ENCODE measurements at regions not wholly inside any gene's neighbourhood (a gene's known extent, or its start where the extent isn't known, plus 50 kb on each side); places are given as distances from the start of the nearest gene placed in this dataset.

DNA sequence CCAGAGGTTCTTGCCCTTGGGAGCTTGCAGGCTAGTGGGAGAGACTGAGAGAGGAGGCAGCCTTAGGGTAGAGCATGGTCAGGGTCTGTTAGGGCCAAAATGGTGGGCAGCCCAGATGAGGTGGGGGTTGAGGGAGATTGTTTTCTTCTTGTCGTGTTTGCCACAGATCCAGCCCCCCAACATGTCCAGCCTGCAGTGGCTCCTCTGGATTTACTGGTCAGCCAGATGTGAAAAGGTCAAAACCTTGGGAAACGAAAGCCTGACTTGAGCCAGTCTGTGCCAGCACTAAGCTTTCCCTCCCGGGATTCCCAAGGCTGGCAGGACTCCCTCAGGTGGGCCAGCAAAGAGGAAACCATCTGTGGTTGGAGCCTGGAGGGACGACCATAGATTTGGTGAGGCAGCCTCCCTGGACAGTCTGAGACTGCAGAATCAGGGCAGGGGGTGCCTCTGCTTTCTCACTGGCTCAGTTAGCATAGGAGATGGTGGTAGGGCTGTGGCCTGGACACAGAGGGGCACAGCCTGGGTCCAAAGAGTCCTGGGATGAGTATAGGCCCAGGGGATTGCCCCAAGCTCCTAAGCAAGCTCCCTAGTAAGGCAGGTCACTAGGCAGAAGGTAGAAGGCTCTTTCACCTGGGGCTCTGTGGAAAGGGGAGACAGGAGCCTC lies 51.2 kb upstream of the PRR23C start:
- no peak for DNase-seq
- intact Hi-C loops (cut with DNase I), result no loop called here

DNA sequence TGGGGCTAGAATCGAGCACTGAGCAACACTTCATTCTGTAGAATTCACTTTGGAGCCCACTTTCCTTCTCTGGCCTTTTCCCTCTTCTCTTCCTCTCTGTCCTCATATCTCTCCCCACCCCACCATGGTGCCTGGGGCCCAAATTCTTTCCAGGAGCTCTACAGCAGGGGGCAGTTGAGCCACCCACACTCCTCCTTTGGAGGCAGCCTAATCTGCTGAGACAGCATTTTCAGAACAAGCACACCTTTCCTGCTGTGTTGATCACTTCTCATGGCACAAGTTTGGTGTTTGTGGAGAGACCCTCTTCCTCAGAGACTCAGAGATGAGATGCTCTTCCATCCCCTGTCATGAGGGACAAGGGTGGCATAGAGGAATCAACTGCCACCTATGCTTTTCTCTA lies 52.0 kb upstream of the PRR23C start:
- no peak for DNase-seq
- intact Hi-C loops (cut with DNase I), result no loop called here

DNA sequence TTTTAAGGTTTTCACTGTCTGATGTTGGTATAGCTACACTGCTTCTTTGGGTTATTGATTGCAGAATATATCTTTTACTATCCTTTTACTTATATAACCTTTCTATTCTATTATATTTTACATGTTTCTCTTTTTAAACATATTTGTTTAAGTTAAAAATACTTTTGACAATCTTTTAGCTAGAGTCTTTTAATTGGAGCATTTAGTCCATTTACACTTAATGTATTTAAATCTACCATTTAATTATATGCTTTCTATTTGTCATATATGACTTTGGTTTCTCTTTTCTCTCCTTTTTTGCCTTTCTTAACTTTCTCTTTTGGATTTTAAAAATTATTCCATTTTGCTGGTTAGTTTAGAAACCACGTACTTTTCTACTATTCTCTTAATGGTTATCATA lies 53.7 kb upstream of the PRR23C start:
- DNase-seq, result no peak
- intact Hi-C loops (cut with DNase I), result no loop called here

DNA sequence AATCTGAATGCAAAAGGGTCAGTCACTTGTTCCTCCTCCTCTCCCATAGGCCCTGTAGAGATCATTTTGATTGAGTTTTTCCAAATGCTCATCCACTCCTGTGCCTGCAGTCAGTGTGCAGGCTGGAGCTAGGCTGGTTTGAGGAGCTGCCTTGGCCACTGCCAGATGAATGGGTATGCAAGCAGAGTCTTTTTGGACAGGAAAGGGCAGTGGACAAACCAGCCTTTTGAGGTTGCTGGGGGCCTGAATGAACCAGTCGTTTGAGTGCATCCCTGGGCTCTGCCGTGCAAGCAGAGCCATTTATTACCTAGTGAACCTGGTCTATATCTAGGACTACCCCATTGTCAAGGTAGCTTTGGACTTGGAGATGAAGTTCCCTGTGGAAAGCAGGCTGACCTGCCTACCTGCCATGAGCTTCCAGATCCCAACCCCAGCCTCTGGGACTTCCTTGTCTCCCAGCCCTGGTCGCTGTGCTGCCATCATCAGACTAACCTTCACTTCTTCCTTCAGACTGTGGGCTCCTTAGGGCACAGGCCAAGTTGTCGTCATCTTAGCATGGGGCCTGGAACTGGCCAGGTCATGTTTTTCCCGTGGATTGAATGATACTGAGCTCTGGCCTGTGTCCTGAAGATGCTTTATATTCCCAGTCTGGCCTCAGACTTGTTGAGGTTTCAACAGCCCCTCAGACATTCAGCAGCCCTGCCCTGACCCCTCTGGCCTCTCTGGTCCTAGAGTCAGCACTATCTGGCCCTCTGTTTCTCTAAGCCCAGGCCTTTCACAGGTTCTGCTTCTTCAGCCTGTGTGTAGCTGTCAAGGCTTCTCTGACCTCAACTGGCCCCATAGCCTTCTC lies 55.5 kb upstream of the PRR23C start:
- DNase-seq, result no peak
- intact Hi-C loops (cut with DNase I), result no loop called here

DNA sequence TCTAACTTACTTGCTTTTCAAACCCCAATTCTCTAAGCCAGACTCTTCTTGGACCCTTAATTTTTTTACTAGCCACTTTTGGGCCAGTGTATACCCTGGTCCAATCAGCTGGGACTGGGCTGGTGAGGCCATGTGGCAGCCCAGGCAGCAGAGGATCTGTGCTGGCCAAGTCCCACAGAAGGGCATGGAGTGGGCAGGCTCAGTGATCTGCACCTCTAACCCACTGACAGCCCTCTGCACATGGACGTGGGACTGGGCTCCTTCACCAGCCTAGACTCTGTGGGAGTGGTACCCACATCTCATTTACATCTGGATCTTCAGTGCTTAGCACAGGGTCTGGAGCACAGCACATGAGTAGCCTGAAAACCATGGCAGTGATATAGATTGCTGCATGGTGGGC lies 56.1 kb upstream of the PRR23C start:
- DNase-seq, result no peak
- intact Hi-C loops (cut with DNase I), result no loop called here

DNA sequence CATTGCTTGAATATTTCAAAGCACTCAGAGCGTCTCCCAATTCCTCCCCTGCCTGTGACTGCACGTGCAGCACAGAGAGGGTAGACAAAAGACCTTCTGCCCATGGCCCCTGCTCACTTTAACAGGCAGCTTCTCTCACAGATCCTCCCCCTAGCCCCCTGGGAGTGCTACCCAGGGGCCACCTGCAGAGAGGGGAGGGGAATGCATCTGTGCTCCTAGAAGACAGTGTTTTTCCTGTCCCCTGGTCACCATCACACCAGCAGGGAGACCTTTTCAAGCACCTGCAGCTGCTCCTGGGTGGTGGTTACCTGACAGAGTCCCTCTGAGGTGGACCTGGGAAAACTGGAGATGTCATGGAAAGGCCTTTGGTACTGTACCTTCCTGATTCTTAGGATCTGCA lies 56.7 kb upstream of the PRR23C start:
- intact Hi-C loops (cut with DNase I), result no loop called here
- peak in 1 of 42 donors; percentile 13 for DNase-seq

DNA sequence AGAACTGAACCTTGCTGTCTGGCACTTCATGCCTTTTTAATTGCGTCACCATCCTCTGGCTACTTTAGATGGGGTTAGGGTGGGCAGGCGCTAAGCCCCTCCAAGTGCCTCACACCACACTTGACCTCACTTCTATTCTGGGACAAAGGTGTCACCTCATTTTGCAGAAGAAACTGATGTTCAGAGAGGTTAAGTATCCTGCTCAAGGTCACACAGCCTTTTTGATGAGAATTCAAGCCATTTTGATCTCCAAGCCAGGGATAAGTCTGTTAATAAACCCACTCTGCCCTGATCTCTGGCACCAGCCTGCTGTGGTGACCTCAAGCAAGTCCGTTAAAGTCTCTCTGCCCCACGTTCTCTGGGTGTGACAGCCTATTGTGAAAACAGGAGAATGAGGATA lies 58.8 kb upstream of the PRR23C start:
- no peak for DNase-seq
- intact Hi-C loops (cut with DNase I), result no loop called here

DNA sequence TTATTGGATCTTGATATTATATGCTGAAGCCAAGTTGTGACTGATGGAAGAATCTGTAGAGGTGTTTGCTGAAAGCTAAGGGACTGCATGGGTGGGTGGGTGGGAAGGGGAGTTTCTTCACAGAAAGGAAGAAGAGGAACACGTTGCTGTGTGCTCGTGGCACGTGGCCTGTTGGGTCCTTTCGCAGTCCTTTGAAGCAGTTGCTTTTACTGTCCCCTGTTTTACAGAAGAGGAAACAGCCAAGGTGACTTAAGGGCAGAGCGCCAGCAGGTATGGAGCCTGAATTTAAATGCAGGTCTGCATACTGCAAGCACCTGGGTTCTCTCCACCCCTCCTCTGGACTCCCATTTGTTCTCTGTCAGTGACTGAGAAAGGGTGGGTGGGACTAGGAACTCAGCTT lies 59.4 kb upstream of the PRR23C start:
- intact Hi-C loops (cut with DNase I), result no loop called here
- DNase-seq, result no peak

DNA sequence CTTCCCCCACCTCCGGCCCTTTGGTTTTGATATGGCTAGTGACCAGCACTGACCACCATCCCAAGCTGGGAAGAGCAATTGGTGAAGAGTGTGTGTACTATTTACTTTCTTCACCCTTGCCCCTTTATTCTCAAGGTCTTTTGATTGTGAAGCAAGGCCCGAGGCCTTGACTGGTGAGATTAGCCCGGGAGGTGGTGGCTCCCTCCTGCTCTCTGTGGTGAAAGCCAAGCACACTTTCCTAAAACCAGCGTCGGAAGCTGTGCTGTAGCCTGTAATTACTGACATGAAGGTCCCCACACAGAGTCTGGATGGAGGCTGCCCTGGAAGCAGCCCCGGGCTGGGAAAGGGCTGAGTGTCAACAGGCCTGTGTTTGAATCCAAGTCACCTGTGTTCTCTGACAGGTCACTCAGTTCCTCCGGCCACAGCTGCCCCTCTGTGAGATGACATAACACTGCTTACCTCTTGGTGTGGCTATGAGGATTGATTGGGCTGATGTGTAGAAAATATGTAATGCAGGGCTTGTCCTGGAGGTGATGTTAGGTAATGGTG lies 60.5 kb upstream of the PRR23C start:
- intact Hi-C loops (cut with DNase I), result no loop called here

DNA sequence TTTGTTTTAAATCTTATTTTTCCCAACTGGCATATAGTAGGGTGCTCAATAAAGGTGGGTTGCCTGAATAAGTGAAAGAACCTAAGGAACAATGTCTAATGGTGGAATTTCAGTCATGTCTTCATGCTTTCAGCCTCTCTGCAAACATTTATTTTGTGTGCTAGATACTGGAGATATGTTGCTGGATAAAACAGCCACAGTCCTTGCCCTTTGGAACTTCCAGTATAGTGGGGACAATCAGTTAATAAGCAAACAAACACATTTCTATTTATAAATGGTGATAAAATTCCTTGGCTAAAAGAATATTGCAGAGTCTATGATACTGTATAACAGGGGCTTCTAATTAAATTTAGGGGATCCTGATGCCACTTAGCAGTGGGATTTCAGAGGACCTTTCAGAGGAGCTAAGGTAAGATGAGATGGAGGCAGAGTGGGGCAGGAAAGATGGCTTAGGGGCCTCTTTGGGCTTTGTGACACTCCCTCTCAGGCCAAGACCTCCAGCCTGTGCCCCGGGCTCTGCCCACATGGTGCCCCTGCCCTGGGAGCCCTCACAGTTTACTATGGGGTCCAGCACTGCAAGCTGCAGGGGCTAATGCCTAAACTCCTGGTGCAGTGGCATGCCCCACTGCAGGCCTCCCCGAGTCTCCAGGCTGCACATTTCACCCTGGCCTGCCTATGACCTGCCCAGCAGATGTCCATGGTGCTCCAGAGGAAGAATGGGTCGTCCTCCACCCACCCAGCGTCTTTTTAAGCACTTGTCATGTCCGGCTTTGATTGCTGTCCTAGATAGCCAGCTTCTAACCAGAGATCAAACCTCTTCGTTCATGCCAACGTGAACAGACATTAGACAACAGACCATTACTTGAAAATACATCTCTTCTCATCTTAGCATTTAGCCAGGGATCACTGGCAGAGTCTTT lies 61.6 kb upstream of the PRR23C start:
- DNase-seq, result peak in 3 of 42 donors; percentile 17 to 26 (median 24)
- intact Hi-C loops (cut with DNase I), result no loop called here

More for the DNA sequence above, 60.5 kb upstream of the PRR23C start:
- DNase-seq, result peak in 2 of 42 donors; percentile 25 to 34

DNA sequence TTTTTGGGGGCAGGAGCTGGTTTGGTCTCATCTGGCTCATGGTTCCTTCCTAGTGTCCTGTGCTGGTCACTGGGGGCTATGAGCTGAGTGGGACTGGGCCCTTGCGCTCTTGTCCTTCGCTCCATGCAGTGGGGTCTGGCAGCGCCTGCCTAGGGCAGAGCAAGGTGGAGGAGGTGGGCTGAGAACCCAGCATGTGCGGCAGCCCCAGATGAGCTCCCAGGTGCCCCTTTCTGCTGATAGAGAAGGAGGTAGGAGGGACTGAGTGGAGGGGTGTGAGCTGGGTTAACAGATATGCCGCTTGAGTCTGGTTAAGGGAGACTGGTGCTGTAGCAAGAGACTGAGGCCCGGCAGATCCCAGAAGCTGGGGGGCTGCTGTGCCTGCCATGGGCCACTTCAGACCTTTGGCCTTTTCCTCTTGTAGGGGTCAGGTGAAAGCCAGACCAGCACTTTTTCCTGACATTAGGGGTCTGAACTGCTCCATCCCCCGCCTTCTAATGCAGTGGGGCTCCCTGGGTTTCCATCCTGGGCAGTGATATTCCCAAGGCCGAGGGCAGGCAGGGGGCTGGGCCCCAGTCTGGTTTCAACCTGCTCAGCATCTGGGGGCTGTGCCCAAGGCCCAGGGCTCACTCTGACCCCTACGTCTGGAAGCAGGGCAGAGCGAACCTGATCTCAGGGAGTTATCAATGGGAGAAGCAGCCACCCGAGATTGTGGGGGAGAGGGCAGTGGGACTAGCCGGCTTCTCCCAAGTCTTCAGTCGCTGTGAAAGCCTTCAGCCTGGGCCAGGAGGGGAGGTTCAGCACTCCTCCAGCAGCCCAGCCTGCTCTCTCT lies 62.9 kb upstream of the PRR23C start:
- DNase-seq, result peak in 3 of 42 donors; percentile 12 to 34 (median 18)
- intact Hi-C loops (cut with DNase I), result no loop called here

DNA sequence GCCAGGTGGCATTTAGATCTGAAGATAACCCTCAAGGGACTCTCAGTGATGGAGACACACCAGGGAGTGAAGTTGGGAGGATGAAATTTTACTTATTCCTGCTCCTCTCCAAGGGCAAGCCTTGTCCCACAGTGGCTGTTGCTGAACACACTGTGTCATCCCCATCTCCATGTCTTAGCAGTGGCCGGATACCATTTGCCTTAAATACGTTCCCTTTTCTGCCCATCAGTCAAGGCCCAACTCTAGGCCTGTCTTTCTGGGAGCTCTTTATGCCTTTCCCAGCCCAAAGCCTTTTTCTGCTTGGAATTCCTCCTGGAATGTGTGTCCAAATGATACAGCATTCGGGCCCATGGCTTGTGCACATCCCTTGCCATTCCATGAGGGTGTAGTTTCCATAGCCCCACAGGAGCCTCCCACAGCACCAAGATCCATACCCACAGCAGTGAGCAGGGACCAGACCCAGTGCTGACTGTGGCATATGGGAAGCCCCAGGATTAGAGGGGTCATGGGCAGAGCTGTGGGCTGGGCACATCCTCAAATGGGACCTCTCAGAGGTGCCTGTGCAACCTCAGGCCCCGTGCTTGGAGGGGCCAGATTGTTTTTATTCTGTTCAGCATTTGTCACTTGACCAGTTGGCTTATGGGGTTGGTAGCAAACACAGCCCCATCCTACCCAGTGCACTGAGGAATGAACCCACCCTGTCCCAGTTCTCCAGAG lies 63.7 kb upstream of the PRR23C start:
- intact Hi-C loops (cut with DNase I), result no loop called here
- DNase-seq, result peak in 3 of 42 donors; percentile 11 to 24 (median 17)

DNA sequence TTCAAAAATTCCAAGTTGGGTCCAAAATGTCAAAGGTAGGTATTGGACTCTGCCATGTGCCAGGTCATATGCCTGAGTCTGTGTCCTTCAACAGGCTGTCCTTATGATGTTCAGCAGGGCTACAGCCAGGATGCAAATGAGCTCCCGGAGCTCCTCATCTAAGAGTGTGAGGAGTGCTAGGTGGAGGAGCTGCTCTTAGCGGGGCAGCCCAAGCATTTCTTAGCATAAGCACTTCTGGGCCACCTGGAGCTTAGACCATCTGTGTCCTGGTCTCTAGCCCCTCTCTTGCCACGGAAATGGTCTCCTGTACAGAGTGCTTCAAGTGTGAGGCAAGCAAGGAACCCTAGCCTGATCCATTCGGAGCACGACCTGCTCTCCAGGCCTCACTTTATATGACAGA lies 64.6 kb upstream of the PRR23C start:
- intact Hi-C loops (cut with DNase I), result no loop called here
- DNase-seq, result peak in 2 of 42 donors; percentile 14 to 23

DNA sequence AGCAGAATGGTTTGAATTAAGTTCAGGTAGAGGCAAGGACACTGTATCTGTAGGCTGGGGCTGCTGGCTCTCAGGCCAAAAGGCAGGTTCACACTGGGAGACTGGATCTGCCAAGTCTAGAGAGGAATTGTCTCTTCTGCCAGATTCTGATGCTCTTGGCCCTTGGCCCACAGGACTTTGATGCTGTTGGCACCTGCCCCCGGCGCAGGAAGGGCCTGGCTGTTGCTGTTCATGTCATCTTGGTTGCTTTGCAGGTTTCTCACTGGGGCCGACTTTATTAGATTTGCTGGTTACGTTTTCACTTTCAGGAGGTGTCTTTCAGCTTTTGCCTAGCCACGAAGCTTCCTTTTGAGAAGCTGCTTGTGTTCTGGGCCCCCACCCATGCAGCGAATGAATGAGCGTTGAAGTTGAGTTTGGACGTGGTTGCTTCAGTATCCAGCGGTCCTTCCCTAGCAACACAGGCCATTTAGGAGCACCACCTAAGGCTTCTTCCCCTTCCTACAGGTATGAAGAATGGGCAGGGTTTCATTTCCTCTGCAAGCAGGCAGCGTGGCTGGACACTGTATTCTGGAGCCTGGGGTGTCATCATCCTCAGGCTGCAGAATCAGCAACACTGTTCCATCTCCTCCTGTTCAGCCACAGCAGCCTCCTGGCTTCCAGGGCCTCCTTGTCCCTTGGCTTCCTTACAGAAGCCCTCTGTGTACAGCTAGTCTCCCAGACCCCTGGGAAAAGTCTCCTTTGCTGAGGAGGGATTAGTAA lies 65.6 kb upstream of the PRR23C start:
- intact Hi-C loops (cut with DNase I), result loop anchor here (5.0 to 10.0 kb wide), 2 partner anchors 75 to 217 kb away; no protein-coding TSS in a partner anchor
- DNase-seq, result peak in 3 of 42 donors; percentile 24 to 35 (median 32)

DNA sequence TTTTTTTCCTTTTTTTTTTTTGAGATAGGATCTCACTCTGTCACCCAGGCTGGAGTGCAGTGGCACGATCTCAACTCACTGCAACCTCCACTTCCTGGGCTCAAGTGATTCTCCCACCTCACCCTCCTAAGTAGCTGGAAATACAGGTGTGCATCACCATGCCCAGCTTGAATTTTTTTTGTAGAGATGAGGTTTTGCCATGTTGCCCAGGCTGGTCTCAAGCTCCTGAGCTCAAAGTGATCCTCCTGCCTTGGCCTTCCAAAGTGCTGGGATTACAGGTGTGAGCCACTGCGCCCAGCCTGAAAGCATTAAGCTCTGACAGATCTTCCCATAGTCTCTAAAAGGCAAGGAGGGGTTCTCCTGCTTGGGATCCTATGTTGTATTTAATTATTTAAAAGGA lies 66.2 kb upstream of the PRR23C start:
- DNase-seq, result peak in 3 of 42 donors; percentile 4 to 24 (median 9)
- intact Hi-C loops (cut with DNase I), result loop anchor here (5.0 to 10.0 kb wide), 2 partner anchors 74 to 216 kb away; no protein-coding TSS in a partner anchor

DNA sequence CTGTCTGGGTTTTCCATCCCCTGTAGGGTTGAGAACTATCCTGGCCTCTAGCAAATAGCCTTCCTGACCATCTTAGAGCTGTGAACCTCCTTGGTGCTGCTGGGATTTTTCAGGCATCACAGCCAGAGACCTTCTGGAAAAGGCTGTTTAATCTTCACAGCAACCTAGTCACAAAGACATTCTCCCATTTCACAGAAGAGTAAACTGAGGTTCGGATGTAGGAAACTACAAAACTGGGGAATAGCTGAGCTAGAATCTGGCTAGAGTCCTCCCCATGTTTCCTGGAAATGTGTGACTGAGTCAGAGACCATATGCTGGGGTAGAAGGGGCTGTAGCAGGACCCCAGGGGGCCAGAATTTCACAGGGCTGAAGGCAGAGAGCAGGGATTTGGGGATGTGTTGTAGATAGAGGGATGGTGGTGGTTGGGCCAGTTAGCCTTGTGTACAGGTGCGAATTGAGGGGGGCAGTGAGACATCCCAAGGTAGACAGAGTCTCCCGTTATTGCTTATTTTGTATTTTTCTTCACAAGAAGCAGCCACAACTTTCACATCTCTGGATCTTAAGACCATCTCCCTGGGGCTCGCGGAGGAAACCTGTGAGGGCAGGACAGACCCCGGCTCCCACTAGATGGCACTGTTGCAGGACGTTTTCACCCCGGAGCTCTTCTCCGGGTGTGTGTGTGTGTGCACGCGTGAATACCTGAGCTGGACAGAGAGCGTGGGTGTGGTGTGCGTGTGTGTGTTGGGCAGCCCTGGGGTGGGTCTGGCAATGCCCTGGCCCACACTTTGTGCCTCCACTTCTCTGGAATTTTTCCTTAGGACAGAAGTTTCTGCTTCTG lies 66.9 kb upstream of the PRR23C start:
- intact Hi-C loops (cut with DNase I), result loop anchor here (5.0 to 10.0 kb wide), 2 partner anchors 73 to 216 kb away; no protein-coding TSS in a partner anchor
- peak; percentile 37 to 92 (median 76) for DNase-seq
